ENCODE measurements at regions not wholly inside any gene's neighbourhood (a gene's known extent, or its start where the extent isn't known, plus 50 kb on each side); places are given as distances from the start of the nearest gene placed in this dataset.

DNA sequence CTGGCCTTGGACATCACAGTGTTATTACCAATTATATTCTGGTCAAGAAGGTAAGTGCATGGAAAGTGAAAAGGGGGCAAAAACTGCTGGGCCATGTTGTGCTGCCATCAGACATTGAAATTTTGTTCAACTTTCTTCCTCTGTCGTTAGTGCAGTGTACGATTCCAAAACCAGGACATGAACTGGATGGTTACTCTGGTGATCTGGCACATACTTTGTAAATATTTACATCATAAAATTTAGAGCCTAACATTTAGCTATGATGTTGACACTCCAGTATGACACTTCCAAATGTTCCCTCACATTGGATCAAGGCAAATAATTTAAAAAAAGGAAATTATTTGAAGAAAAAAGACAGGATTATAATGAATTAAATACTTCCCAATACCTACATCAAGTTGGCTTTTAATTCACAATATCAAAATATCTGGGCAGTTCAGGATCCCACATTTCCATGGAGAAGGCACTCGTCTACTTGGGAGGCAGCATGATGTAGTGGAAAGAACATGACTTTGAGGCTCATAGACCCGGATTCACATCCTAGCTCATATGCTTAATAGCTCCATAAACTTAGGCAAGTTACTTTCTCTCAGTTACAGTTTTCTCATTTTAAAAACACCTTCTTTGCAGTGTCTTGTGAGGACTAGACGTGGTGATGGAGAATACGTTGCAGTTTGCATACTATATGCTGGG lies 342.5 kb upstream of the MPDZ start:
- ChIA-PET POLR2A (no interaction called here), CTCF (no interaction called here)
- H3K36me3 Mint-ChIP-seq (ENCODE audit: low read depth), result no peaks in the 10 kb centered on the region
- H3K9me3 Mint-ChIP-seq, result no peaks in the 10 kb centered on the region
- H3K27ac Mint-ChIP-seq, result no peak overlapping the region
- TF ChIP-seq, protein P1, sequence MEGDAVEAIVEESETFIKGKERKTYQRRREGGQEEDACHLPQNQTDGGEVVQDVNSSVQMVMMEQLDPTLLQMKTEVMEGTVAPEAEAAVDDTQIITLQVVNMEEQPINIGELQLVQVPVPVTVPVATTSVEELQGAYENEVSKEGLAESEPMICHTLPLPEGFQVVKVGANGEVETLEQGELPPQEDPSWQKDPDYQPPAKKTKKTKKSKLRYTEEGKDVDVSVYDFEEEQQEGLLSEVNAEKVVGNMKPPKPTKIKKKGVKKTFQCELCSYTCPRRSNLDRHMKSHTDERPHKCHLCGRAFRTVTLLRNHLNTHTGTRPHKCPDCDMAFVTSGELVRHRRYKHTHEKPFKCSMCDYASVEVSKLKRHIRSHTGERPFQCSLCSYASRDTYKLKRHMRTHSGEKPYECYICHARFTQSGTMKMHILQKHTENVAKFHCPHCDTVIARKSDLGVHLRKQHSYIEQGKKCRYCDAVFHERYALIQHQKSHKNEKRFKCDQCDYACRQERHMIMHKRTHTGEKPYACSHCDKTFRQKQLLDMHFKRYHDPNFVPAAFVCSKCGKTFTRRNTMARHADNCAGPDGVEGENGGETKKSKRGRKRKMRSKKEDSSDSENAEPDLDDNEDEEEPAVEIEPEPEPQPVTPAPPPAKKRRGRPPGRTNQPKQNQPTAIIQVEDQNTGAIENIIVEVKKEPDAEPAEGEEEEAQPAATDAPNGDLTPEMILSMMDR (IDR thresholded peaks at IDR 0.05), result no peak
- H3K27me3 Mint-ChIP-seq, result no peaks in the 10 kb centered on the region
- no peaks in the 10 kb centered on the region for H3K4me1 Mint-ChIP-seq
- DNase-seq, result no peak
- no peak for ATAC-seq (ENCODE audit: low read depth)
- no peak overlapping the region for H3K4me3 Mint-ChIP-seq
- intact Hi-C loops (cut with micrococcal nuclease), result no loop called here

DNA sequence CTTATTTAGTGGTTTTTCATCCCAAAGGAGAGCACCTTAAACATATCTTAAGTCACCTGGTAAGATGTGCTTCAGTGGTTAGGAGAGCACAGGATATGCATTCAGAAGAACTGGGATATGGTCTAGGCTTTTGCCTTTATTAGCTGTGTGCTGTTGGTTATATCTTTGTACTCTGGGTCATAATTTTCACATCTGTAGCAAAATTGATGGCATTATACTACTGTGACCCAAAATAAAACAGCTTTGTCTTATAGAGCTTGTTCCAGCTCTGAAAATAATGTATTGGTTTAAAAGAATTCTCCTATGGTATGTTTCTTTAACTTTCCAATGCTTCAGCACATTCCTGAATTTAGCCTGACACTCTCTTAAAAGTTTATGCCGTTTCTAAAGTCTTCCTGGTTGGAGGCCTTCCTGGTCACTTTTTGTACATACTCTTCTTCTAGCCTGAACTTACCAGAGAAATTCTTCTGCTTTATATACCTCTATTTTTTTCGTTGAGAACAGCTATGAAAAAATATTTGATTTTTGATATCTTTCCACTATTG lies 337.1 kb upstream of the MPDZ start:
- H3K36me3 Mint-ChIP-seq (ENCODE audit: low read depth), result no peaks in the 10 kb centered on the region
- H3K4me3 Mint-ChIP-seq, result no peak overlapping the region
- intact Hi-C loops (cut with micrococcal nuclease), result no loop called here
- H3K9me3 Mint-ChIP-seq, result no peaks in the 10 kb centered on the region
- no peaks in the 10 kb centered on the region for H3K27me3 Mint-ChIP-seq
- ChIA-PET CTCF (no interaction called here), POLR2A (no interaction called here)
- TF ChIP-seq, protein P1 (IDR thresholded peaks at IDR 0.05), result no peak
- no peaks in the 10 kb centered on the region for H3K4me1 Mint-ChIP-seq
- DNase-seq (no peak), ATAC-seq (ENCODE audit: low read depth) (no peak)
- H3K27ac Mint-ChIP-seq, result no peak overlapping the region

DNA sequence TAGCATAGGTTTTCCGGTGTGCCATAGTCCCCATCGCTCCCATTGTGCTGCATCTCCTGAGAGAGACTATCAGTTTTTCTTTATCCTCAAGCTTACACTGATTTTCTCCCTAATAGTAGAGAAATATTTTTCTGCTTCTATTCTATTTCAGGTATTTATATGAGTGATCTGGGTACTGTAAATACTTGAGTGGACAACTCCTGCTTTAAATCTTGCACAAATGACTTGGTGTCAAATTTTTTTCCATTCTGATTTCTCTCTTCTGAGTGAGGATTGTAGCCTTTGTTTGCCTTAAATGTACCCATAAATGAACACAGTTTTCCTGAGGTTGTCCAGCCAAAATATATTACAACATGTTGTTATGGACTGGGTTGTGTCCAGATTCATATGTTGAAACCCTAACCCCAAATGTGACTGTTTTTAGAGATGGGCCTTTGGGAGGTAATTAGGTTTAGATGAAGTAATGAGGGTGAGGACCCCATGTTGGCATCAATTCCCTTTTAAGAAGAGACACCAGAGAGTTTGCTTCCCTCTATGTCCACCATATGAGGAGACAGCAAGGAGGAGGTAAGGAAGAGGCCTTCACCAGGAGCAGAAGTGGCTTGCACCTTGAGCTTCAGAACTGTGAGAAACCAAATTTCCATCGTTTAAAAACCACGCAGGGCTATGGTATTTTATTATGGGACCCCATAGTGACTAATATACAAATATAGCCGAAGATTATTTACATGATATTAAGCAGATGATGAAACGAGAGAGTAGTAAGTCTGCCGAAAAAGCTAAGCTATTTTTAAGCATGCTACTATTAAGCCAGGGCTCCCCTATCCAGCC lies 336.4 kb upstream of the MPDZ start:
- H3K9me3 Mint-ChIP-seq, result no peaks in the 10 kb centered on the region
- no peak overlapping the region for H3K4me3 Mint-ChIP-seq
- no peaks in the 10 kb centered on the region for H3K4me1 Mint-ChIP-seq
- CTCF ChIA-PET, result no interaction called here
- no peak for ATAC-seq (ENCODE audit: low read depth)
- intact Hi-C loops (cut with micrococcal nuclease), result no loop called here
- no peak overlapping the region for H3K27ac Mint-ChIP-seq
- DNase-seq, result no peak
- TF ChIP-seq, protein P1 (IDR thresholded peaks at IDR 0.05), result no peak
- POLR2A ChIA-PET, result no interaction called here
- no peaks in the 10 kb centered on the region for H3K36me3 Mint-ChIP-seq (ENCODE audit: low read depth)
- H3K27me3 Mint-ChIP-seq, result no peaks in the 10 kb centered on the region

DNA sequence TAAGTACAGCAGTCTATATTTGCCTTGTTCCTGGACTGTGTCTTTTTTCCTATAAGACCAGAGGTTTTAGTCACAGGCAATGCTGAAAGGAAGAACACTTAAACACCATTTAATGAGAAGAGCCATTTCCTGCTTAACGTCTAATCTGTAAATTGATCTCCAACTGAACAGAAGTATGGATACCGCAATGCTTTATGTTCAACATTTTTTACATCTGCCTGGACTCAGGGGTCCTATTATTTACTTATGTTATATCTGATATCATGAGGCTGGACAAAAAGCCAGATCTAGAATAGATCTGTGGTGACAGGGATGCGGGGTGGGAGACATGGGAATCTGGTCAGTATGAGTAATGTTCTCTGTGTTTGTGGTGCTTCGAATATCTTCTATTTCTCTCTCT lies 334.6 kb upstream of the MPDZ start:
- H3K27me3 Mint-ChIP-seq, result no peaks in the 10 kb centered on the region
- DNase-seq, result no peak
- TF ChIP-seq, protein P1 (IDR thresholded peaks at IDR 0.05), result no peak
- no peaks in the 10 kb centered on the region for H3K4me1 Mint-ChIP-seq
- ATAC-seq (ENCODE audit: low read depth), result no peak
- H3K4me3 Mint-ChIP-seq, result no peak overlapping the region
- H3K36me3 Mint-ChIP-seq (ENCODE audit: low read depth), result no peaks in the 10 kb centered on the region
- H3K9me3 Mint-ChIP-seq, result no peaks in the 10 kb centered on the region
- POLR2A ChIA-PET, result no interaction called here
- CTCF ChIA-PET, result no interaction called here
- H3K27ac Mint-ChIP-seq, result no peak overlapping the region
- intact Hi-C loops (cut with micrococcal nuclease), result no loop called here

DNA sequence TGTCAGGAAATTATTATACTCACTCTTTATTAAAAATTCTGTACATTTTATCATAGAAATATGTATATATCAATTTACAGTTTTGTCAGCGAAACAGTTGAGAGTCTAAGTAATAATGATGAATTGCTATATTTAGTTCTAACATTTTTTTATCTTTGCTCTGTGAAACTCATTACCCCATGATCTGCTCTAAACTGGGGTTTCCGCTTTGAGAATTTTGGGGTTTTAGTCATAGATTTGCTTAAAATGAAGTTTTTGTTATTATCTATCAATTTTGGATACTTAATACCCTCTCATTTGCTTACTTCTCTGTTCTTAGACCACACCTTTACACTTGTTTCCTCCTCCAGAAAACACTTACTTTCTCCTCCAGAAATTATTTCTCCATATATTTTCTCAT lies 333.8 kb upstream of the MPDZ start:
- ATAC-seq (ENCODE audit: low read depth) (no peak), DNase-seq (no peak)
- H3K27ac Mint-ChIP-seq, result no peak overlapping the region
- H3K4me1 Mint-ChIP-seq, result no peaks in the 10 kb centered on the region
- CTCF ChIA-PET, result no interaction called here
- intact Hi-C loops (cut with micrococcal nuclease), result no loop called here
- H3K4me3 Mint-ChIP-seq, result no peak overlapping the region
- no peaks in the 10 kb centered on the region for H3K27me3 Mint-ChIP-seq
- no peaks in the 10 kb centered on the region for H3K36me3 Mint-ChIP-seq (ENCODE audit: low read depth)
- TF ChIP-seq, protein P1 (IDR thresholded peaks at IDR 0.05), result no peak
- H3K9me3 Mint-ChIP-seq, result no peaks in the 10 kb centered on the region
- POLR2A ChIA-PET, result no interaction called here
